Stomach (tissue), 4 donors: ENCODE measurements at regions not wholly inside any gene's neighbourhood (a gene's known extent, or its start where the extent isn't known, plus 50 kb on each side); places are given as distances from the start of the nearest gene placed in this dataset.

Experiments
- CTCF ChIP-seq, 7 experiments: fragments of 450-650 bp in 4 of 7; fragments of 200-600 bp in 3 of 7; sonication (generic) in 3 of 7; IDR thresholded peaks; one replicate each; pipeline ENCODE4 v1.5.1; 2016 to 2019; ENCODE audit warnings: antibody characterized with exemption in 7 of 7, control low read depth in 2 of 7, mild to moderate bottlenecking in 1 of 7
- POLR2AphosphoS5 ChIP-seq, 3 donors: sonication (generic); formaldehyde crosslinking; IDR thresholded peaks; one replicate each; pipeline ENCODE4 v1.6.1; 2016; ENCODE audit warnings: antibody characterized with exemption in 3 of 3

GRCh38 chr13:39259371-39260140, 221.3 kb downstream of the NHLRC3 start:
- TF ChIP-seq CTCF (IDR thresholded peaks at IDR 0.05), result no peak
- TF ChIP-seq POLR2AphosphoS5 (IDR thresholded peaks at IDR 0.05), result no peak
